Vagina (tissue), 2 donors: ENCODE measurements at regions not wholly inside any gene's neighbourhood (a gene's known extent, or its start where the extent isn't known, plus 50 kb on each side); places are given as distances from the start of the nearest gene placed in this dataset.

Source experiments
- POLR2A ChIP-seq, 2 donors: fragments of 450-650 bp; IDR thresholded peaks; one replicate each; pipeline ENCODE4 v1.6.1; 2017; ENCODE audit warnings: antibody characterized with exemption in 2 of 2, mild to moderate bottlenecking in 2 of 2, moderate library complexity in 2 of 2
- POLR2AphosphoS5 ChIP-seq, 2 donors: sonication (generic); formaldehyde crosslinking; IDR thresholded peaks; one replicate each; pipeline ENCODE4 v1.9.0; 2017; ENCODE audit warnings: antibody characterized with exemption in 2 of 2, mild to moderate bottlenecking in 2 of 2, low read depth in 1 of 2; ENCODE audit not compliant: insufficient read depth in 1 of 2
- TF ChIP-seq, protein P1 (sequence below), 3 experiments: fragments of 450-650 bp in 2 of 3; fragments of 200-600 bp in 1 of 3; sonication (generic) in 1 of 3; IDR thresholded peaks; one replicate each; pipeline ENCODE4 v1.5.1; 2017 to 2019; ENCODE audit warnings: antibody characterized with exemption in 3 of 3, mild to moderate bottlenecking in 2 of 3, moderate library complexity in 2 of 3

DNA sequence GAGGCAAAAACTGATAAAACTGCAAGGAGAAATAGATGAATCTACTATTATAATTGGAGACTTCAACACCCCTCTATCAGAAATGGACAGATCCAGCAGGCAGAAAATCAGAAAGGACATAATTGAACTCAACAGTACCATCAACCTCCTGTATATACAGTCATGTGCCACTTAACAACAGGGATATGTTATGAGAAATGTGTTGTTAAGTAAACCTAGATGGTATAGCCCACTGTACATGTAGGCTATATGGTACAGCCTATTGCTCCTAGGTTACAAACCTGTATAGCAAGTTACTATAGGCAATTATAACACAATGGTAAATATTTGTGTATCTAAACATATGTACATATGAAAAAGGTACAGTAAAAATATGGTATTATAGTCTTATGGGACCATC, 66.8 kb upstream of the PHF21A start:
- TF ChIP-seq POLR2AphosphoS5 (IDR thresholded peaks at IDR 0.05; ENCODE audit: insufficient read depth in 1 of 2, low read depth in 1 of 2): no peak
- TF ChIP-seq, protein P1, sequence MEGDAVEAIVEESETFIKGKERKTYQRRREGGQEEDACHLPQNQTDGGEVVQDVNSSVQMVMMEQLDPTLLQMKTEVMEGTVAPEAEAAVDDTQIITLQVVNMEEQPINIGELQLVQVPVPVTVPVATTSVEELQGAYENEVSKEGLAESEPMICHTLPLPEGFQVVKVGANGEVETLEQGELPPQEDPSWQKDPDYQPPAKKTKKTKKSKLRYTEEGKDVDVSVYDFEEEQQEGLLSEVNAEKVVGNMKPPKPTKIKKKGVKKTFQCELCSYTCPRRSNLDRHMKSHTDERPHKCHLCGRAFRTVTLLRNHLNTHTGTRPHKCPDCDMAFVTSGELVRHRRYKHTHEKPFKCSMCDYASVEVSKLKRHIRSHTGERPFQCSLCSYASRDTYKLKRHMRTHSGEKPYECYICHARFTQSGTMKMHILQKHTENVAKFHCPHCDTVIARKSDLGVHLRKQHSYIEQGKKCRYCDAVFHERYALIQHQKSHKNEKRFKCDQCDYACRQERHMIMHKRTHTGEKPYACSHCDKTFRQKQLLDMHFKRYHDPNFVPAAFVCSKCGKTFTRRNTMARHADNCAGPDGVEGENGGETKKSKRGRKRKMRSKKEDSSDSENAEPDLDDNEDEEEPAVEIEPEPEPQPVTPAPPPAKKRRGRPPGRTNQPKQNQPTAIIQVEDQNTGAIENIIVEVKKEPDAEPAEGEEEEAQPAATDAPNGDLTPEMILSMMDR (IDR thresholded peaks at IDR 0.05): no peak
- TF ChIP-seq POLR2A (IDR thresholded peaks at IDR 0.05): no peak
